ENCODE measurements at regions not wholly inside any gene's neighbourhood (a gene's known extent, or its start where the extent isn't known, plus 50 kb on each side); places are given as distances from the start of the nearest gene placed in this dataset.

DNA sequence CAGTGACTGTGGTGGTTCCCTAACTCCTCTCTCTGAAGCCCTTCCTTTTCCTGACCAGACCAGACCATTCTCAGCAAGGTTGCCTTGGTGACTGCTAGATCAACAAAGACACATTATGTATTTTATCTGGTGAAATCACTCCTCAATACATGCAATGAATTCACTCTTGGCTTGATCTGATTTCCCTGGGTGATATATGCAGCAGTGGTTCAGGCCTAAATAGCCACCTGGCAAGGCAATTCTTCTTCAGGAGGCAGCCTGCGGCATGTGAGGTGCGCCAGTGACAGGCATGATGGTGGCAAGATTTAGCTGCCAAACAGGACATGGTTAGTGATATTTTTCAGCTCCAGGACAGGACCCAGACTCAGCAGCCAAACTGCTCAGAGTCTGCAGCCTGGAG lies 350.3 kb upstream of the CCDC196 start:
- TF ChIP-seq CTCF (conservative IDR thresholded peaks at IDR 0.05) (no peak), ZFX (IDR thresholded peaks at IDR 0.05) (no peak)
